Endothelial cell of umbilical vein (primary cell): ENCODE measurements at regions not wholly inside any gene's neighbourhood (a gene's known extent, or its start where the extent isn't known, plus 50 kb on each side); places are given as distances from the start of the nearest gene placed in this dataset.

Source experiments
- BruUV-seq: library from RNA; stranded (reverse); fragments of 400-500 nt; replicated peaks from 2 replicates; lab custom pipeline; 2021; lab: Mats Ljungman, UMichigan
- CTCF ChIA-PET: fragments of 300-600, 350-600 bp; sonication (Branson Sonifier 250); formaldehyde crosslinking; loops from one replicate; lab custom pipeline; 2021; ENCODE audit warnings: antibody characterized with exemption, inconsistent platforms; lab: Charles Lee
- POLR2A ChIA-PET: fragments of 300-600, 350-600 bp; sonication (Branson Sonifier 250); formaldehyde crosslinking; loops from one replicate; lab custom pipeline; 2021; ENCODE audit warnings: antibody characterized with exemption, inconsistent platforms; lab: Charles Lee
- DNase-seq: peaks from one replicate; pipeline ENCODE4 v3.0.0-alpha.2; 2011; ENCODE audit warnings: low read depth, low spot score
- FAIRE-seq: peaks from 2 replicates; lab custom pipeline; 2011; peaks lifted over from hg19 to GRCh38; lab: Jason Lieb, UNC
- H2AFZ ChIP-seq: 2 replicates; pipeline ENCODE4 v1.6.0; 2012; ENCODE audit warnings: low read depth, low read length, control low read depth, inconsistent platforms
- H3K27ac ChIP-seq: 2 replicates; pipeline ENCODE4 v1.5.1; 2011; ENCODE audit warnings: low read depth, mild to moderate bottlenecking, control low read depth, low read length, moderate library complexity; ENCODE audit not compliant: insufficient read depth
- H3K27me3 ChIP-seq, 2 experiments: 2 replicates each; pipeline versions ENCODE4 v1.6.0 to v1.6.1; 2011; ENCODE audit warnings: low read length in 2 of 2, mixed read lengths in 1 of 2; ENCODE audit not compliant: control insufficient read depth in 2 of 2, insufficient read depth in 2 of 2
- H3K36me3 ChIP-seq, 2 experiments: 2 replicates in 1 of 2; 3 replicates in 1 of 2; pipeline ENCODE4 v1.5.1; 2011; ENCODE audit warnings: low read length in 2 of 2, mild to moderate bottlenecking in 1 of 2, moderate library complexity in 1 of 2; ENCODE audit not compliant: control insufficient read depth in 2 of 2, insufficient read depth in 2 of 2; ENCODE audit errors: extremely low read depth in 1 of 2
- H3K4me1 ChIP-seq: 3 replicates; pipeline ENCODE4 v1.5.1; 2011; ENCODE audit warnings: mild to moderate bottlenecking, low read length; ENCODE audit not compliant: control insufficient read depth, insufficient read depth; ENCODE audit errors: extremely low read depth
- H3K4me2 ChIP-seq: 2 replicates; pipeline ENCODE4 v1.6.1; 2011; ENCODE audit warnings: low read length, control low read depth, mixed read lengths; ENCODE audit not compliant: insufficient read depth
- H3K4me3 ChIP-seq, 3 experiments: fragments of 200-600 bp in 1 of 3; sonication (generic), shearing (Covaris generic) in 1 of 3; replicated peaks in 1 of 3; 2 replicates each; pipeline ENCODE4 v1.5.1; 2011 to 2016; ENCODE audit warnings: control low read depth in 3 of 3, low read length in 3 of 3, mild to moderate bottlenecking in 2 of 3, inconsistent platforms in 1 of 3, low read depth in 1 of 3, moderate library complexity in 1 of 3; ENCODE audit not compliant: insufficient read depth in 1 of 3
- H3K79me2 ChIP-seq: 2 replicates; pipeline ENCODE4 v1.6.0; 2012; ENCODE audit warnings: low read length, inconsistent platforms; ENCODE audit not compliant: control insufficient read depth, insufficient read depth
- H3K9ac ChIP-seq: replicated peaks from 2 replicates; pipeline ENCODE3; 2011; ENCODE audit warnings: low read length, control low read depth; ENCODE audit not compliant: insufficient read depth; ENCODE audit errors: extremely low read depth
- H3K9me1 ChIP-seq: replicated peaks from 3 replicates; pipeline ENCODE4 v1.6.0; 2011; ENCODE audit warnings: mild to moderate bottlenecking, low read length; ENCODE audit not compliant: control insufficient read depth, insufficient read depth; ENCODE audit errors: extremely low read depth
- H3K9me3 ChIP-seq: replicated peaks from 2 replicates; pipeline ENCODE4 v1.5.1; 2012; ENCODE audit warnings: low read length, inconsistent platforms; ENCODE audit not compliant: control insufficient read depth, insufficient read depth
- H4K20me1 ChIP-seq: replicated peaks from 2 replicates; pipeline ENCODE3; 2011; ENCODE audit warnings: mild to moderate bottlenecking, low read length; ENCODE audit not compliant: control insufficient read depth, insufficient read depth; ENCODE audit errors: extremely low read depth
- EZH2 ChIP-seq: IDR thresholded peaks from 2 replicates; pipeline ENCODE4 v1.6.1; 2012; ENCODE audit warnings: borderline replicate concordance, low read depth, mild to moderate bottlenecking, moderate library complexity, low read length, inconsistent platforms; ENCODE audit not compliant: severe bottlenecking
- FOS ChIP-seq: IDR thresholded peaks from 2 replicates; pipeline ENCODE4 v1.6.1; 2011; ENCODE audit warnings: mild to moderate bottlenecking, low read length, moderate library complexity, borderline replicate concordance; ENCODE audit not compliant: insufficient read depth
- GATA2 ChIP-seq: IDR thresholded peaks from 2 replicates; pipeline ENCODE4 v1.7.0; 2011; ENCODE audit warnings: low read depth, mild to moderate bottlenecking, moderate library complexity, mixed read lengths, low read length; ENCODE audit not compliant: insufficient read length, insufficient read depth
- JUN ChIP-seq: IDR thresholded peaks from 2 replicates; pipeline ENCODE4 v1.6.1; 2011; ENCODE audit warnings: borderline replicate concordance, low read depth; ENCODE audit not compliant: insufficient read length, insufficient read depth
- MYC ChIP-seq: IDR thresholded peaks from one replicate; pipeline ENCODE4 v1.6.1; 2011; ENCODE audit warnings: mild to moderate bottlenecking, low read depth, low read length
- POLR2A ChIP-seq: IDR thresholded peaks from 2 replicates; pipeline ENCODE4 v1.6.1; 2012; ENCODE audit warnings: low read depth, mild to moderate bottlenecking, control low read depth, low read length
- POLR2AphosphoS5 ChIP-seq: IDR thresholded peaks from 2 replicates; pipeline ENCODE4 v1.6.1; 2012; ENCODE audit warnings: low read depth, mild to moderate bottlenecking, control low read depth, low read length, moderate library complexity; ENCODE audit not compliant: insufficient read depth
- dilution Hi-C: fragments of 300-500 bp; cut with MboI; formaldehyde crosslinking; loops from one replicate; pipeline ENCODE4 v1.15.0; 2019; ENCODE audit warnings: low sequenced_read_pairs; ENCODE audit not compliant: extremely low pct_ligation_motif_present
- intact Hi-C: fragments of 100-400 bp; cut with micrococcal nuclease; formaldehyde crosslinking; loops from one replicate; pipeline ENCODE4 v1.10.0; 2022
- TF ChIP-seq, protein P1 (sequence below), 2 donors: IDR thresholded peaks; 1 replicate in 1 of 2; 2 replicates in 1 of 2; pipeline ENCODE4 v1.5.1; 2011; ENCODE audit warnings: low read length in 2 of 2, mild to moderate bottlenecking in 2 of 2, moderate library complexity in 2 of 2, control low read depth in 1 of 2, inconsistent platforms in 1 of 2, low read depth in 1 of 2; ENCODE audit not compliant: insufficient read depth in 1 of 2; ENCODE audit errors: extremely low read depth in 1 of 2
- TF ChIP-seq, protein P2 (sequence below): IDR thresholded peaks from 2 replicates; pipeline ENCODE4 v1.6.1; 2011; ENCODE audit not compliant: insufficient read depth, insufficient read length

GRCh38 chr3:109920749-109921148 is 583.4 kb upstream of the DPPA4 start:
- BruUV-seq = no TSS peak
- FAIRE-seq = no peak

More at GRCh38 chr3:109920749-109921148, 583.4 kb upstream of the DPPA4 start:
- Histone ChIP-seq H3K4me3 (no peak overlapping the region), H3K9me3 (peaks cover 2% of the 10 kb centered on the region), H3K36me3 (no peaks in the 10 kb centered on the region), H3K4me2 (no peak overlapping the region), H4K20me1 (no peaks in the 10 kb centered on the region), H2AFZ (no peak overlapping the region), H3K27ac (no peak overlapping the region), H3K9me1 (no peaks in the 10 kb centered on the region), H3K27me3 (no peaks in the 10 kb centered on the region), H3K9ac (no peak overlapping the region), H3K79me2 (no peaks in the 10 kb centered on the region), H3K4me1 (no peaks in the 10 kb centered on the region)
- ChIA-PET CTCF (no interaction called here), POLR2A (no interaction called here)
- intact Hi-C loops = no loop called here
- no peak for TF ChIP-seq MYC
- no peak for TF ChIP-seq POLR2AphosphoS5
- TF ChIP-seq FOS = no peak
- TF ChIP-seq GATA2 = no peak
- TF ChIP-seq, protein P1, sequence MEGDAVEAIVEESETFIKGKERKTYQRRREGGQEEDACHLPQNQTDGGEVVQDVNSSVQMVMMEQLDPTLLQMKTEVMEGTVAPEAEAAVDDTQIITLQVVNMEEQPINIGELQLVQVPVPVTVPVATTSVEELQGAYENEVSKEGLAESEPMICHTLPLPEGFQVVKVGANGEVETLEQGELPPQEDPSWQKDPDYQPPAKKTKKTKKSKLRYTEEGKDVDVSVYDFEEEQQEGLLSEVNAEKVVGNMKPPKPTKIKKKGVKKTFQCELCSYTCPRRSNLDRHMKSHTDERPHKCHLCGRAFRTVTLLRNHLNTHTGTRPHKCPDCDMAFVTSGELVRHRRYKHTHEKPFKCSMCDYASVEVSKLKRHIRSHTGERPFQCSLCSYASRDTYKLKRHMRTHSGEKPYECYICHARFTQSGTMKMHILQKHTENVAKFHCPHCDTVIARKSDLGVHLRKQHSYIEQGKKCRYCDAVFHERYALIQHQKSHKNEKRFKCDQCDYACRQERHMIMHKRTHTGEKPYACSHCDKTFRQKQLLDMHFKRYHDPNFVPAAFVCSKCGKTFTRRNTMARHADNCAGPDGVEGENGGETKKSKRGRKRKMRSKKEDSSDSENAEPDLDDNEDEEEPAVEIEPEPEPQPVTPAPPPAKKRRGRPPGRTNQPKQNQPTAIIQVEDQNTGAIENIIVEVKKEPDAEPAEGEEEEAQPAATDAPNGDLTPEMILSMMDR (IDR thresholded peaks at IDR 0.05; ENCODE audit: extremely low read depth in 1 of 2, insufficient read depth in 1 of 2, low read depth in 1 of 2, low read length in 2 of 2) = no peak
- no peak for TF ChIP-seq JUN
- TF ChIP-seq POLR2A = no peak
- TF ChIP-seq EZH2 = no peak
- TF ChIP-seq, protein P2, sequence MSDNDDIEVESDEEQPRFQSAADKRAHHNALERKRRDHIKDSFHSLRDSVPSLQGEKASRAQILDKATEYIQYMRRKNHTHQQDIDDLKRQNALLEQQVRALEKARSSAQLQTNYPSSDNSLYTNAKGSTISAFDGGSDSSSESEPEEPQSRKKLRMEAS = no peak
- no peak for DNase-seq
- dilution Hi-C loops = no loop called here
